Suprapubic skin (tissue), 4 donors: ENCODE measurements at regions not wholly inside any gene's neighbourhood (a gene's known extent, or its start where the extent isn't known, plus 50 kb on each side); places are given as distances from the start of the nearest gene placed in this dataset.

Experiments used
- CTCF ChIP-seq, 2 donors: fragments of 200-600 bp in 1 of 2; fragments of 450-650 bp in 1 of 2; sonication (generic) in 1 of 2; IDR thresholded peaks; one replicate each; pipeline ENCODE4 v1.5.1; 2016 to 2019; ENCODE audit warnings: antibody characterized with exemption in 2 of 2, mild to moderate bottlenecking in 1 of 2, moderate library complexity in 1 of 2
- EP300 ChIP-seq: sonication (generic); formaldehyde crosslinking; IDR thresholded peaks from one replicate; pipeline ENCODE4 v1.6.1; 2017; ENCODE audit warnings: antibody characterized with exemption
- POLR2A ChIP-seq, 2 donors: fragments of 450-650 bp; IDR thresholded peaks; one replicate each; pipeline ENCODE4 v1.6.1; 2017; ENCODE audit warnings: antibody characterized with exemption in 2 of 2, mild to moderate bottlenecking in 2 of 2, moderate library complexity in 2 of 2
- POLR2AphosphoS5 ChIP-seq, 3 donors: sonication (generic); formaldehyde crosslinking; IDR thresholded peaks; one replicate each; pipeline ENCODE4 v1.6.1; 2017; ENCODE audit warnings: antibody characterized with exemption in 3 of 3

- TF ChIP-seq CTCF (IDR thresholded peaks at IDR 0.05) (no peak), POLR2A (IDR thresholded peaks at IDR 0.05) (no peak), POLR2AphosphoS5 (IDR thresholded peaks at IDR 0.05) (no peak), EP300 (no peak)
Observed at GRCh38 chr3:66615643-66616301, 115.0 kb upstream of the LRIG1 start.
